BJ (cell line): ENCODE measurements at regions not wholly inside any gene's neighbourhood (a gene's known extent, or its start where the extent isn't known, plus 50 kb on each side); places are given as distances from the start of the nearest gene placed in this dataset.

Experiments
- CTCF ChIA-PET: fragments of 350-600 bp; formaldehyde crosslinking; extraction: SDS; loops from one replicate; lab custom pipeline; 2021; ENCODE audit warnings: antibody characterized with exemption, inconsistent platforms; lab: Yijun Ruan, JAX
- POLR2A ChIA-PET: fragments of 300-600 bp; sonication (Branson Sonifier 250); formaldehyde crosslinking; extraction: SDS; loops from one replicate; lab custom pipeline; 2021; ENCODE audit warnings: antibody characterized with exemption; lab: Charles Lee
- DNase-seq: peaks from one replicate; pipeline ENCODE4 v3.0.0-alpha.2; 2011; ENCODE audit warnings: low read depth
- H3K27me3 ChIP-seq: 2 replicates; pipeline ENCODE4 v1.6.0; 2011; ENCODE audit warnings: low read length; ENCODE audit not compliant: control insufficient read depth, insufficient read depth
- H3K36me3 ChIP-seq: 2 replicates; pipeline ENCODE4 v1.5.1; 2011; ENCODE audit warnings: low read length; ENCODE audit not compliant: control insufficient read depth, insufficient read depth
- H3K4me3 ChIP-seq: 2 replicates; pipeline ENCODE4 v1.5.1; 2011; ENCODE audit warnings: low read depth, mild to moderate bottlenecking, control low read depth, low read length
- TF ChIP-seq, protein P1 (sequence below): IDR thresholded peaks from 2 replicates; pipeline ENCODE4 v1.5.1; 2011; ENCODE audit warnings: low read depth, mild to moderate bottlenecking, control low read depth, inconsistent platforms, low read length, moderate library complexity; ENCODE audit not compliant: insufficient read depth

DNA sequence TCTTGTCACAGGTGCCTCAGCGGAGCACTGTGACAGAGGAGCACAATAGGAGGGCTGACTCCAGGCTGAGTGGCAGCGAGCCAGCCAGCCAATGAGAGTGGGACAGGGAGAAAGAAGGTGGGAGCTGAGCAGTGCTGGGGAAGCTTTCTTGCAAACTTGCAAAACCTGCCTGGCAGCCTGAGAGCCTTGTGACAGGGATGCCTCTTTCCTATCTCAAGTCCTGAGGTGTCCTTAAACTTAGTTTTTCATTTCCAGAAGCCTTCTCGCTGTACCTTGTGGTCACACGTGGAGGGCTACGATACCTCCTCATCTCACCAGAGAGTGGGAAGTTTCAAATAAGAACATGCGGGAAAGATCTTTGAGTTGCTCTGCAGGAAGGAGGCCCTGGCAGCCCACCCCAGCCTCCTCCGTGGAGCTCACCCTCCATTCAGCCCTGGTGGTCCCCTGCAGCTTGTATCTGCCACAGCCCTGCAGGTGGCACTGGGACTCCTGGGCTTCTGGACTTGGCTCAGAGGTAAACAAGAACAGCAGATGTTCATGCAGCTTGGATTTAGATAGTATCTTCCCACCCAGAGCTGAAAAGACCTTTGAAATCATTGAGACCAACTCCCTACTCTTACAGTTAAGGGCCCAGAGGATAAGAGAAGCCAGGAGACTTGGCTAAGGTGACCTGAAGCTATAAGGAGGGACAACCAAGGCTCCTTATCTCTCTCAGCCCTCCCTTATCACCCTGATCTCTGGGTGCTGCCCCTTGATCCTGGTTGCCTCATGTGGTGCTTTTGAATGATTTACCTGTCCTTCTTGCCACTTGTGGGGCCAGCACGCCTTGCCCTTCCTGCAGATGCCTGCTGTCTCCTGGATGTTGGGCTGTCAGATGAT lies 153.5 kb upstream of the MAX start:
- H3K27me3 ChIP-seq: no peaks in the 10 kb centered on the region
- no peak for DNase-seq
- ChIA-PET CTCF (interaction anchor here (0.7 to 1.9 kb wide), 3 partner anchors 17 to 157 kb away, joined by 3 to 4 read pairs (median 4); partner anchors contain the start of gene FUT8), POLR2A (no interaction called here)
- H3K36me3 ChIP-seq: no peaks in the 10 kb centered on the region
- TF ChIP-seq, protein P1, sequence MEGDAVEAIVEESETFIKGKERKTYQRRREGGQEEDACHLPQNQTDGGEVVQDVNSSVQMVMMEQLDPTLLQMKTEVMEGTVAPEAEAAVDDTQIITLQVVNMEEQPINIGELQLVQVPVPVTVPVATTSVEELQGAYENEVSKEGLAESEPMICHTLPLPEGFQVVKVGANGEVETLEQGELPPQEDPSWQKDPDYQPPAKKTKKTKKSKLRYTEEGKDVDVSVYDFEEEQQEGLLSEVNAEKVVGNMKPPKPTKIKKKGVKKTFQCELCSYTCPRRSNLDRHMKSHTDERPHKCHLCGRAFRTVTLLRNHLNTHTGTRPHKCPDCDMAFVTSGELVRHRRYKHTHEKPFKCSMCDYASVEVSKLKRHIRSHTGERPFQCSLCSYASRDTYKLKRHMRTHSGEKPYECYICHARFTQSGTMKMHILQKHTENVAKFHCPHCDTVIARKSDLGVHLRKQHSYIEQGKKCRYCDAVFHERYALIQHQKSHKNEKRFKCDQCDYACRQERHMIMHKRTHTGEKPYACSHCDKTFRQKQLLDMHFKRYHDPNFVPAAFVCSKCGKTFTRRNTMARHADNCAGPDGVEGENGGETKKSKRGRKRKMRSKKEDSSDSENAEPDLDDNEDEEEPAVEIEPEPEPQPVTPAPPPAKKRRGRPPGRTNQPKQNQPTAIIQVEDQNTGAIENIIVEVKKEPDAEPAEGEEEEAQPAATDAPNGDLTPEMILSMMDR: no peak
- no peak overlapping the region for H3K4me3 ChIP-seq

DNA sequence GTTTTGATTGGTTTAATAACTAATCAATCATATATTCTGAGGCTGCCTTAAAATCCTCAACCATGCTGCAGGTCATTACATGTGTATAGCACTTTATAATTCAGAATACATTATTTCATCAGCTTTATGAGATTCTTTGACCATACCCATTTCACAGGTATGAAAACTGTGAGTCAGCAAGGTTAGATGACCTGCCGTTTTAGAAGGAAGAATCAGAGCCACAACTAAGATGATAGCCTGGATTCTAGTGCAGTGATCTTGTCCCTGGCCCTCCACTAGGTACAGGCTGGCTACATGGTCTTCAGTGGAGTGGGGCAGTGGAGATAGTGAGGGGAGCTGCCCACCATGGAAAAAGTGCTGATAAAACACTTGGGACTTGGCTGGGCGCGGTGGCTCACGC lies 154.4 kb upstream of the MAX start:
- ChIA-PET POLR2A (no interaction called here), CTCF (interaction anchor here (1.6 to 1.9 kb wide), 2 partner anchors 18 to 156 kb away, joined by 4 read pairs; partner anchors contain the start of gene FUT8)
- TF ChIP-seq, protein P1: no peak
- DNase-seq: no peak
- Histone ChIP-seq H3K27me3 (no peaks in the 10 kb centered on the region), H3K4me3 (no peak overlapping the region), H3K36me3 (no peaks in the 10 kb centered on the region)

DNA sequence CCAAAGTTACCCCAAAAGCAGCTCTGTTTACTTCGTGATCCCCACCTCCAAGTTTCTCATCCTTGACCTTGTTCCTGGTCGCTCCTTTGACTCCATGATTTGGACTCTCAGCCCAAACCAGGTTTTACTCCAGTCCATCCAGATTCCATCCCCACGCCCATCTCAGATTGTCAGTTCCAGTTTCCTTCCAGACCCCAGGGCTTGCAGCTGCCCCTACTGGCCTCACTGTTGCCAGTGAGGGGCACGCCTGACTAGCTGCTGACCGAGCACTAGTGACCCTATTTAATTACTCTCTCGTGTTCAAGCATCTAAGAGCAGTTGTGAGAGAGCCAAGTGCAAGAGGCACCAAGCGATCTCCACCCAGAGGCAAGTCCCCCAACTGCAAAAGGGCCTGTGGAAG lies 155.1 kb upstream of the FUT8 start:
- ChIA-PET CTCF (interaction anchor here (1.4 to 1.6 kb wide), 2 partner anchors 19 to 155 kb away, joined by 4 to 6 read pairs; partner anchors contain the start of gene FUT8), POLR2A (no interaction called here)
- no peak overlapping the region for H3K4me3 ChIP-seq
- H3K27me3 ChIP-seq: no peaks in the 10 kb centered on the region
- TF ChIP-seq, protein P1: no peak
- DNase-seq: no peak
- no peaks in the 10 kb centered on the region for H3K36me3 ChIP-seq

DNA sequence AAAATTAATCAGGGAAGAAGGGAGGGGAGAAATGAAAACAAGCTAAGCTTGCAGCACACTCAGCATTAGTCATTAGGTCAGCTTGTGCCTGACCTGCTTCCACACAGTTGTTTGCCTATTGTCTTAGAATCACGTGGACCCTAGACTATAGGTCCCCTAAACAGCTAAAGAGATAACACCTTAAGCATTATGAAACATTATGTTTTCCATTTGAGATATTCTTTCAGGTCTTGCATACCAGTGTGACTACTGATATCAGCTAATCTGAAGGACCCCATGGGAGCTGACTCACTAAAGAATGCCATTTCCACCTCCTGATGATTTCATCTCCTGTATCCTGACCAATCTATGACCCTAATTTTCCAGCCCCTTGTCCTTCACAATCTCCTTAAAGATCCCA lies 154.1 kb upstream of the FUT8 start:
- H3K36me3 ChIP-seq: no peaks in the 10 kb centered on the region
- ChIA-PET POLR2A (interaction anchor here (0.7 kb wide), 2 partner anchors 23 to 33 kb away, joined by 5 to 6 read pairs; no protein-coding TSS in a partner anchor), CTCF (interaction anchor here (0.6 to 1.4 kb wide), 3 partner anchors 15 to 302 kb away, joined by 3 to 6 read pairs (median 3); no protein-coding TSS in a partner anchor)
- no peaks in the 10 kb centered on the region for H3K27me3 ChIP-seq
- no peak overlapping the region for H3K4me3 ChIP-seq
- DNase-seq: no peak
- TF ChIP-seq, protein P1: no peak

DNA sequence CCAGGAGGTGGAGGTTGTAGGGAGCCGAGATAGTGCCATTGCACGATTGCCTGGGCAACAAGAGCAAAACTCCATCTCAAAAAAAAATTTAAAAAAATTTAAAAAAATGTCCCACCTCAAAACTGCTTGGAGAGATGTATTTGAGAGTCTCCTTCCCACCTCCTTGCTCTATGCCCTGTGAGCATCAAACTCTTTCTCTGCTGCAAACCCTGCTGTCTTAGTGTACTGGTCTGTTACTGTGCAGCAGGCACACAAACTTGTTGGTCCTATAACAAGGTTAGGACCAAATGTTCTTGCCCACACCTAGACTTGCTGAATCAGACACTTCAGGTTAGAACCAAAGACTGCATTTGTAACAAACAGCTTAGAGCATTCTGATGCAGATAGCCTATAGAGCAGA lies 153.5 kb upstream of the FUT8 start:
- H3K27me3 ChIP-seq: no peaks in the 10 kb centered on the region
- no peaks in the 10 kb centered on the region for H3K36me3 ChIP-seq
- no peak overlapping the region for H3K4me3 ChIP-seq
- ChIA-PET POLR2A (no interaction called here), CTCF (interaction anchor here (0.6 to 1.4 kb wide), 2 partner anchors 17 to 412 kb away, joined by 3 to 6 read pairs; no protein-coding TSS in a partner anchor)
- TF ChIP-seq, protein P1: no peak
- DNase-seq: no peak
